Stomach (tissue), 4 donors: ENCODE measurements at regions not wholly inside any gene's neighbourhood (a gene's known extent, or its start where the extent isn't known, plus 50 kb on each side); places are given as distances from the start of the nearest gene placed in this dataset.

Experiments used
- POLR2A ChIP-seq, 4 donors: fragments of 450-650 bp; IDR thresholded peaks; one replicate each; pipeline ENCODE4 v1.6.1; 2016; ENCODE audit warnings: antibody characterized with exemption in 4 of 4, control low read depth in 2 of 4, mild to moderate bottlenecking in 1 of 4, moderate library complexity in 1 of 4
- POLR2AphosphoS5 ChIP-seq, 3 donors: sonication (generic); formaldehyde crosslinking; IDR thresholded peaks; one replicate each; pipeline ENCODE4 v1.6.1; 2016; ENCODE audit warnings: antibody characterized with exemption in 3 of 3
- TF ChIP-seq, protein P1 (sequence below), 7 experiments: fragments of 450-650 bp in 4 of 7; fragments of 200-600 bp in 3 of 7; sonication (generic) in 3 of 7; IDR thresholded peaks; one replicate each; pipeline ENCODE4 v1.5.1; 2016 to 2019; ENCODE audit warnings: antibody characterized with exemption in 7 of 7, control low read depth in 2 of 7, mild to moderate bottlenecking in 1 of 7

DNA sequence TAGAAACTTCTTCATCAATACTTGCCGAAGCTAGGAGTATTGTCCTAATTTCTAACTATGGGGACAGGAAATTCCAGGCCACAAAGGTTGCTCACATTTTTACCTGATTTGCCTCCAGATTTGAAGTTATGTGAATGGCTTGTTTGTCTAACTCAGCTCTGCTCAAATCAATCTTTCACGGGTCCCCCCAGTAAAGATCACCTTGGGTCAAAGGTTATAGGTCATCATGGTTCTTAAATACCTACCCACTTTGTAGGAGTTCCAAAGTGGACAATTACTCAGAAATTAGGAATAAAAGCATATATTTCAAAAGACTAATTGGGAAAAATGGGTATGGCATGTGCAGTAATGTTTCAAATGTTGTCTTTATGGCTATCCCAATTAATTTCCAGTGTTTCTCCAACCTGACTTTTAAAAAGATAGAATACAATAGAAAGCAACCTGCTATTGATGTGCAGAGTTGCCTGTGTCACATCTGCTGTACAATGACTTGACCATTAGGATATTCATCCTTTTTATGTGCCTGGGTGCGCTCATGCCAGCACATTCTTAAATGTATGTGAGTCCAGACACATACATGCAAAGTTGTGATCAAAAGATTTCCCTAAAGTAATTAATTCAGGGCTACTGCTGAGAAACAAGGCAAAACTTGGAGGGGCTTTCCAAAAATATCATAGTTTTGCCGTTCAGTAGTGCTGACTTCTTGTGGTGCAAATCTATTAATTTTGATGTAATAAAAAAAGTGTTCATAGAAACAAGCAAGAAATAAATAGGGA lies 126.1 kb downstream of the MYCN start:
- TF ChIP-seq, protein P1, sequence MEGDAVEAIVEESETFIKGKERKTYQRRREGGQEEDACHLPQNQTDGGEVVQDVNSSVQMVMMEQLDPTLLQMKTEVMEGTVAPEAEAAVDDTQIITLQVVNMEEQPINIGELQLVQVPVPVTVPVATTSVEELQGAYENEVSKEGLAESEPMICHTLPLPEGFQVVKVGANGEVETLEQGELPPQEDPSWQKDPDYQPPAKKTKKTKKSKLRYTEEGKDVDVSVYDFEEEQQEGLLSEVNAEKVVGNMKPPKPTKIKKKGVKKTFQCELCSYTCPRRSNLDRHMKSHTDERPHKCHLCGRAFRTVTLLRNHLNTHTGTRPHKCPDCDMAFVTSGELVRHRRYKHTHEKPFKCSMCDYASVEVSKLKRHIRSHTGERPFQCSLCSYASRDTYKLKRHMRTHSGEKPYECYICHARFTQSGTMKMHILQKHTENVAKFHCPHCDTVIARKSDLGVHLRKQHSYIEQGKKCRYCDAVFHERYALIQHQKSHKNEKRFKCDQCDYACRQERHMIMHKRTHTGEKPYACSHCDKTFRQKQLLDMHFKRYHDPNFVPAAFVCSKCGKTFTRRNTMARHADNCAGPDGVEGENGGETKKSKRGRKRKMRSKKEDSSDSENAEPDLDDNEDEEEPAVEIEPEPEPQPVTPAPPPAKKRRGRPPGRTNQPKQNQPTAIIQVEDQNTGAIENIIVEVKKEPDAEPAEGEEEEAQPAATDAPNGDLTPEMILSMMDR (IDR thresholded peaks at IDR 0.05) = no peak
- TF ChIP-seq POLR2A (IDR thresholded peaks at IDR 0.05) = no peak
- no peak for TF ChIP-seq POLR2AphosphoS5 (IDR thresholded peaks at IDR 0.05)
